ENCODE measurements at regions not wholly inside any gene's neighbourhood (a gene's known extent, or its start where the extent isn't known, plus 50 kb on each side); places are given as distances from the start of the nearest gene placed in this dataset.

DNA sequence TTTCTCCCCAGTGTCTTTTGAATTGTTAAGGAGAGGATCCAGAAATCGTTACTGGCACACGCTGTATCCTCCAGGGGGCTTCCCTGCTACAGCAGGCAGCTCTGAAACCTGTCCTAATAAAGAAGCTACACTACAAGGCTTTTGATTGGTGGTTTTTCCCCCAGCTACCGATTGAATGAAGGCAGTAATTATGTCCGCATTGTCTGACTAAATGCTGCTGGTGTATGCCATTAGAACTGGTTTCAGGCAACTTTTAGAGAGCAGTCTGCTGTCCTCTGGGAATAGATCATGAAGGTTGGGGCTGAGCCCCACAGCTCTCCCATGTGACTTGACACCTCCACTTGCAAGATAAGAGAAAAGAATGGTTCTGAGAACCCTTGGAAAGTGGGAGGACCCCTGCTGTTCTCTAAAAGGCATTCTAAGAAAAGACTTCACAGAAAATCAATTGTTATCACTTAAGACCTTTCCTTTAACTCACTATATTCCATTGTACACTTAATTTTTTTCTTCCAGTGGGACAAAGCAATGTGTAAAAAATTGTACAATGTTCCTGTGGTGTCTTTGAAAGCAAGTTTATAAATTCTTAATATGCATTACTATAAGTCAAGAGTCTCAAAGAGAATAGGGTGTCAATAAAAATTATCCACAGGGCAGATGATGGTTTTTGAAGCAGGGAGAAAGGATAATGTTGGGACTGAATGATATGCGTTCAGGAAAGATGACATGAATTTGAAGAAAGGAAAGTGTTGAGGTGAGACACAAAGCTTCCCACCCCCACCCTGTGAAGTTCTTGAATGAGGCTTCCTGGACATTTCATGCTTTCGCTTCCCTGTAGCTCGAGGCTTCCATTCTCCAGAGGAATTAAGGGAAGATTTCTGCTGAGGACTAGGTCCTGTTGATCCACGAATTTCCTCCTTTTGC lies 53.0 kb upstream of the DAZL start:
- DNase-seq = no peak

GRCh38 chr3:16658925-16659793 lies 53.9 kb upstream of the DAZL start:
- DNase-seq = no peak

DNA sequence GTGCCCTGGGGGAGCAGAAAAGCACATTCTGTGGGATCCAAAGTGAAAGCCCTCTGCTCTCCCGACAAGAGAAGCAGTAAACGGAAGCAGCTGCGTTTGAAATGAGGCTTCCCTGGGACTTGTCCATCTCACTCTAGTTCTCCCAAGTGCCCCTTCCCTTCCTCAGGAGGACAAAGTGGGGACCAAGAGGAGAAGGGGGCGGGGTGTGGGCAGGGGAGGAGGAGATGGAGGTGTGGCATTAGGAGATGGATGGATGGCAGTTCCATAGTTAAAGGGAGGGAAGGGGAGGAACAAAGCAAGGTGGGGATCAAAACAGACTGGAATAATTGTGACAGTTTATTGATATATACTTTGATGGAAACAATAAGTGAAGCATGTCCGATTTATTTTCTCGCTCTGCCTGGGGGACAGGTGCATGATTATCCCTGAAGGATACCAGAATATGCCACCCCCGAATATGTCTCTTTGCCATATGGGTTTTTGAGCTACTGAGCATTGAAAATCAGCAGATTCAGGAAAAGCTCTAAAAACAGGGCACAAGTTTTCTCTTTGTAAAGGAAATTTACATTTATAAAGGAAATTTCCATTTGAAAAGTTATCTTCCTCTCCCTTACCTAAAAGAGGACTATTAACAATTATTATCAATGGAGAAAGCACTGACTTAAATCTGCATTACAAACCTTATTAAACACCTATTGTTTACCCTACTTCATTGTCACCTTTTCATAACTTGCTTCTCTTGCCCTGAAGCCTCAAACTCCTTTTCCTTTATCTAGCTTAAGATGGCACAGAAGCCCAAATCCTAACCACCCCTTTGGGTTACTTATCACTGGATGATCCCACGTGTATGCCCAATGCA lies 58.9 kb upstream of the DAZL start:
- DNase-seq = no peak

GRCh38 chr3:16665282-16665741 lies 60.1 kb upstream of the DAZL start:
- no peak for DNase-seq

DNA sequence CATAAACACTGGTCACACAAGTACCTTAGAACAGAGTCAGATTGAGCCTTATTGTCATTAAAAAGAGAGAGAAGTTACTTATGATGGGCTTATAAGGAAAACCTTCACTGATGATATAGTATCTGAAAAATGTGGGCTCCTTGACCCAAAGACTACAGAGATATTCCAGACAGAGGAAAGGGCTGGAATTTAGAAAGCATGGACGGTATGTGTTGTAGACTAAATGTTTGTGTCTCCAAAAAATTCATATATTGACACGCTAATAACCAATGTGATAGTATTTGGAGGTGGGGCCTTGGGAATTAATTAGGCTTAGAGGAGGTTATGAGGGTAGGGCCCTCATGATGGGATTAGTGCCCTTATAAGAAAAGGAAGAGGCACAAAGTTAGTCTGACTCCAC lies 61.0 kb upstream of the DAZL start:
- no peak for DNase-seq

DNA sequence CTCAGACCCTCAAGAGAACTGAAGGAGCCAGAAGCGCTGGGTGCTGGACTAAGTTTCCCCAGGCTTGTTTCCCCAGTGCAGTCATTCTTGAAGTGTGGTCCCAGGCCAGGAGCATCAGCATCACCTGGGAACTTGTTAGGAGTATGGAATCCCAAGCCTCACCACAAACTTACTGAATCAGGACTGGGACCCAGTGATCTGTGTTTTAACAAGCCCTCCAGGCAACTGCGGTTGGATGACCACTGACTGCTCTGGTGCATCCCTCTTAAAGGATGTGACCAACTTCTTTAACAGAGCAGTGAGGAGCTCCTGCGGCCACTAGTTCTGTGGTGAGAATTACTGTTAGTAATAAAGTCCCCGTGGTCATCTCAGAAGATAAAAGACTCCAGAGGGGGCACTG lies 62.4 kb upstream of the DAZL start:
- DNase-seq = no peak

GRCh38 chr3:16668776-16669545 lies 63.7 kb upstream of the DAZL start:
- peak; percentile 51 for DNase-seq

GRCh38 chr3:16670191-16670590 lies 65.0 kb upstream of the DAZL start:
- no peak for DNase-seq

GRCh38 chr3:16671690-16672089 lies 66.5 kb upstream of the DAZL start:
- no peak for DNase-seq

- DNase-seq = no peak
These were observed 68.3 kb upstream of the DAZL start for GRCh38 chr3:16673530-16673929.

GRCh38 chr3:16675805-16676204 lies 70.6 kb upstream of the DAZL start:
- no peak for DNase-seq

DNA sequence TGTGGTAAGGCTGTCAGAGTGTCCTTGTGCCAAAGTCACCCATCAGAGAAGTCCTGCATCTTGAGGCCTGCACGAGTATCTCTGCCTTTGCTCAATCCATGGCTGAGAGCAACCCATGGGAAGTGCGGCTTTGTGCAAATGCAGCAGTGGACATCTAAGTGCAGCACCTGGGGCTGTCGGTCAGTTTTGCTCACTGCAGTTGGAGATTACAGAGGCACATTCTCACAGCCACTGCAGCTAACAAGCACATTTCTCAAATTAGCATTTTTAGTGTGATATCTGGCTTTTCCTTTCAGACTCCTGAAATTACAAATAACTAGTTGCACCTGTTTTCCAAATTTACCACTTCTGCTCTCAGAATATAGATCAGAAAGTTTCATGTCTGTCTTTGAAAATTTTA lies 81.5 kb upstream of the DAZL start:
- DNase-seq = no peak

DNA sequence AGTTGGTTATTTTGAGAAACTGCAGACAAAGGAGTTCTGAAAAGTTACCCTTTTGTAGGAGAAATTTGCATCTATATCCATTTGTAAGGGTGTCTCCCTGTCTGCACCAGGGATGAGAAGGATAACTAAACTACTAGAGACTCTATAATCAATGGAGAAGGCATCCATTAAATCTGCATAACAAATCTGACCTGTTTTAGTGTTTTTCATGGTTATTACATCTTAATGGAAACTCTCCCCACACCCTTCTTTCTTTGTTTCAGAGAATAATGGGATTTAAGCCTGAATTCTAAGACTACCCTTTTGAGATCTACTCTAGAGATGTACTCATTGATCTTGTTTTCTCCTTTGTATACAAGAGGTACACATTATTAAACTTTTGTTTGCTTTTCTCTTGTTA lies 82.0 kb upstream of the DAZL start:
- no peak for DNase-seq

- DNase-seq = no peak
These were observed 87.5 kb upstream of the DAZL start for GRCh38 chr3:16692486-16693344.

DNA sequence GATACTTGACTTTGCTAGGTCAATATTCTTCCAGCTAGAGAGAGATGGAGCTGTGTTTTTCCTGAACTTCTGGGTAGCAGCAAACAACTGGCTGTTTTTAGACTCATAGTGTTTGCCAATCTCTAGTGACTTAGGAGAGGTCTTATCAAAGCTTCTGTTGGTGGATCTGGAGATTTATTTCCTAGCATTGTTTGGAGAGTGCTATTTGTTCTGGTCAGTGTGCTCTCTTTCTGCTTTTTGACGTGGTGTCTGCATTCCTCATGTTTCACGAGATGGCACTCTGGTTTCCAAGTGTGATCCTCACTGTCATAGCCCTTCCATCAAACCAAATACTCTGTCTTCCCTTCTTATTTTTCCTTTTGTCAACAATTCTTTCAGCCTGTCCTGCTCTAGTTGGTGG lies 88.6 kb upstream of the DAZL start:
- DNase-seq = no peak

DNA sequence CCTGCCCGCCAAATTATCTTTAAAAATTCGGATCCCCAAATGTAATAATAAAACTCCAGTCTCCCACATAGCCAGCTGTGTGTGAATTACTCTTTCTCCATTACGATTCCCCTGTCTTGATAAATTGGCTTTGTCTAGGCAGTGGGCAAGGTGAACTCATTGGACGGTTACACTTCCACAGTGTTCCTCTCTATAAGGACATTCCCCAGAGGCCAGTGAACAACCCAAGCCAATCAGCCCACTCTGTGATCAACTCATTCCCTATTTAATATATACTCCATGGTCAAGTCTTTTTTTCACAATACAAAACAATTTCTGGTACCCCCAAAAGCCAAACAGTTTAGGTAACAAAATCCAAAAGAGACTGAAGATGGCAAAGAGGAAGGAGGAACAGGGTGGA lies 90.5 kb upstream of the DAZL start:
- DNase-seq = no peak

DNA sequence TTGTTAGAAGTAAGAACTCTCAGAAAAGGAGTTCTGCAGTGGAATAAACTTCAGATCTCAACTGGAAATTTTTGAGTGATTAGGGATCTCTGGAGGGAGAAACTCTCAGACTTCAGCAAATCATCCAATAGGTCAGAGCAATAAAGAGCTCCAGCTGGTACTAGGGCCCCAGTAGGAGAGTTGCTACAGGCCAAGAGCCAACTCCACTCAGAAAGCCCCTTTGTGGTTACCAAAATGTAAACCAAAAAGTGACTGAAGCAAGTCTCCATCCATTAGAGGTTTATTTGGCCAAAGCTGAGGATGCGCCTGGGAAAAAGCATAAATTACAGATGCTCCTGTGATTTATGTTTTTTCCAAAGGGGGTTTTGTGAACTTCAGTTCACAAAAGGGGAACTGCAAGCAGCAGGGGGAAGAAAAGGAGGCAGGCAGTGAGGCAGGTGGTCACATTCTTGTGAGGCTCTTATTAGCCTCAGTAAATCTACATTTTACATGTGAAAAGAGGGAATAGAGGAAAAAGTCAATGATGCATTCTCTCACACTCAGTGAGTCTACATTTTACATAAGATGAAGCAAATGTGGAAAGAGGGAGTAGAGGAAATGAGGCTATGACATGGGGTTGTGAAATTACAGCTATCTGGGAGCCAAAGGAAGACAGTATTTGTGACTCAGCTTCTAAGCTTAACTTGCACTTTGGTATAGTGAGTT lies 92.4 kb upstream of the DAZL start:
- DNase-seq = no peak

DNA sequence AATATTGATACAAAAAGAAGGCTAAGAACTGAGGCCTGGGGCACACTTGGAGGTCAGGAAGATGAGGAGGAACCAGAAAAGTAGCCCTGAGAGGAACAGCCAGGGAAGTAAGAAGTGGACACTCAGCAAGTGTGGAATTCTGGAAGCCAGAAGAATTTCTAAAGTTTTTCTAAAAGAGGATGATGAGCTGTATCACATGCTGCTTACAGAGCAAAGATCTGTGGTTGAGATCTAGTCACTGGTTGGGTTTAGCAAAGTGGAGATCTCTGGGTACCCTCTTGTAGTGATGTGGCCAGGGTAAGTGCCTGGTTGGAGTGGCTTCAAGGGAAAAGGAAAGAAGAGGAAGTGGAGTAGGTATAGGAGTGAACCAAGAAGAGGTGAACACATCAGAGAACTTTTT lies 95.4 kb upstream of the DAZL start:
- no peak for DNase-seq

GRCh38 chr3:16704941-16705340 lies 99.7 kb upstream of the DAZL start:
- DNase-seq = no peak

GRCh38 chr3:16707260-16707659 lies 102.0 kb upstream of the DAZL start:
- DNase-seq = no peak

Data from left hindlimb (tissue), 1 donor.